Iris pigment epithelial cell (primary cell): ENCODE measurements at regions not wholly inside any gene's neighbourhood (a gene's known extent, or its start where the extent isn't known, plus 50 kb on each side); places are given as distances from the start of the nearest gene placed in this dataset.

Experiments used
- DNase-seq: peaks from one replicate; pipeline ENCODE4 v3.0.0-alpha.2; 2011; ENCODE audit warnings: low read depth

- DNase-seq, result no peak
Observed at GRCh38 chr3:67288466-67289106, 290.5 kb downstream of the KBTBD8 start.

- DNase-seq, result no peak
Observed at GRCh38 chr3:67289626-67290025, 291.5 kb downstream of the KBTBD8 start.

- no peak for DNase-seq
Observed at GRCh38 chr3:67290438-67290837, 292.3 kb downstream of the KBTBD8 start.

GRCh38 chr3:67291287-67292252 is 293.5 kb downstream of the KBTBD8 start:
- no peak for DNase-seq

- peak; percentile 38 for DNase-seq
Observed at GRCh38 chr3:67292356-67293121, 294.4 kb downstream of the KBTBD8 start.

GRCh38 chr3:67294341-67294740 is 296.2 kb downstream of the KBTBD8 start:
- DNase-seq, result no peak

- no peak for DNase-seq
Observed at GRCh38 chr3:67296039-67296892, 298.2 kb downstream of the KBTBD8 start.

- no peak for DNase-seq
Observed at GRCh38 chr3:67297715-67298475, 299.8 kb downstream of the KBTBD8 start.

- DNase-seq, result no peak
Observed at GRCh38 chr3:67301556-67301955, 303.4 kb downstream of the KBTBD8 start.

- DNase-seq, result no peak
Observed at GRCh38 chr3:67302489-67302888, 304.4 kb downstream of the KBTBD8 start.

- DNase-seq, result no peak
Observed at GRCh38 chr3:67305160-67305559, 307.1 kb downstream of the KBTBD8 start.

- no peak for DNase-seq
Observed at GRCh38 chr3:67305922-67306321, 307.8 kb downstream of the KBTBD8 start.

- no peak for DNase-seq
Observed at GRCh38 chr3:67311440-67311839, 313.3 kb downstream of the KBTBD8 start.

GRCh38 chr3:67312155-67312554 is 314.0 kb downstream of the KBTBD8 start:
- no peak for DNase-seq

GRCh38 chr3:67318162-67318561 is 320.1 kb downstream of the KBTBD8 start:
- DNase-seq, result no peak

GRCh38 chr3:67324554-67324953 is 326.4 kb downstream of the KBTBD8 start:
- no peak for DNase-seq
